HEK293 (cell line): ENCODE measurements at regions not wholly inside any gene's neighbourhood (a gene's known extent, or its start where the extent isn't known, plus 50 kb on each side); places are given as distances from the start of the nearest gene placed in this dataset.

ENCODE experiments used
- CTCF ChIA-PET: fragments of 350-600 bp; formaldehyde crosslinking; extraction: SDS; loops from one replicate; lab custom pipeline; 2021; ENCODE audit warnings: antibody characterized with exemption; lab: Yijun Ruan, JAX
- POLR2A ChIA-PET: fragments of 300-600 bp; formaldehyde crosslinking; extraction: SDS; loops from one replicate; lab custom pipeline; 2020; ENCODE audit warnings: antibody characterized with exemption, inconsistent platforms; lab: Yijun Ruan, JAX
- H3K27ac ChIP-seq: fragments of 200-500 bp; sonication (Bioruptor generic); 2 replicates; pipeline ENCODE4 v1.5.1; 2014; ENCODE audit warnings: low read depth, low read length, control low read depth, inconsistent platforms; ENCODE audit errors: extremely low read depth
- H3K36me3 ChIP-seq, 2 experiments: fragments of 200-500 bp in 1 of 2; sonication (Bioruptor generic) in 1 of 2; 1 replicate in 1 of 2; 2 replicates in 1 of 2; pipeline ENCODE4 v1.5.1; 2014 to 2017; ENCODE audit warnings: inconsistent platforms in 2 of 2, low read length in 2 of 2; ENCODE audit not compliant: control insufficient read depth in 2 of 2, insufficient read depth in 1 of 2
- H3K4me1 ChIP-seq: fragments of 200-500 bp; sonication (Bioruptor generic); 2 replicates; pipeline ENCODE4 v1.5.1; 2014; ENCODE audit warnings: mild to moderate bottlenecking, low read length, inconsistent platforms; ENCODE audit not compliant: control insufficient read depth, insufficient read depth
- H3K4me3 ChIP-seq: 2 replicates; pipeline ENCODE4 v1.5.1; 2011; ENCODE audit warnings: low read depth, mild to moderate bottlenecking, control low read depth, low read length, moderate library complexity
- H3K9me3 ChIP-seq: fragments of 200-500 bp; sonication (Bioruptor generic); 2 replicates; pipeline ENCODE4 v1.5.1; 2014; ENCODE audit warnings: low read depth, low read length, inconsistent platforms; ENCODE audit not compliant: control insufficient read depth, insufficient read depth
- EGR2 ChIP-seq: fragments of 450-650 bp; formaldehyde crosslinking; IDR thresholded peaks from 2 replicates; pipeline ENCODE4 v1.5.1; 2016; ENCODE audit warnings: low read depth, missing biosample characterization, missing genetic modification characterization
- FEZF1 ChIP-seq: fragments of 450-650 bp; formaldehyde crosslinking; IDR thresholded peaks from 2 replicates; pipeline ENCODE4 v1.5.1; 2016; ENCODE audit warnings: missing biosample characterization, missing genetic modification characterization
- YY2 ChIP-seq: fragments of 450-650 bp; formaldehyde crosslinking; IDR thresholded peaks from 2 replicates; pipeline ENCODE4 v1.5.1; 2016; ENCODE audit warnings: missing biosample characterization, missing genetic modification characterization
- ZBTB7A ChIP-seq: fragments of 450-650 bp; formaldehyde crosslinking; IDR thresholded peaks from 2 replicates; pipeline ENCODE4 v1.5.1; 2016; ENCODE audit warnings: low read depth, missing biosample characterization, missing genetic modification characterization
- ZNF146 ChIP-seq: fragments of 450-650 bp; formaldehyde crosslinking; IDR thresholded peaks from 2 replicates; pipeline ENCODE4 v1.5.1; 2016; ENCODE audit warnings: missing biosample characterization, missing genetic modification characterization
- ZNF394 ChIP-seq: fragments of 450-650 bp; formaldehyde crosslinking; IDR thresholded peaks from 2 replicates; pipeline ENCODE4 v1.5.1; 2016; ENCODE audit warnings: missing biosample characterization, missing genetic modification characterization, mild to moderate bottlenecking, moderate library complexity, borderline replicate concordance
- ZNF501 ChIP-seq: fragments of 450-650 bp; formaldehyde crosslinking; IDR thresholded peaks from 2 replicates; pipeline ENCODE4 v1.5.1; 2016; ENCODE audit warnings: missing biosample characterization, missing genetic modification characterization
- ZNF558 ChIP-seq: fragments of 450-650 bp; formaldehyde crosslinking; IDR thresholded peaks from 2 replicates; pipeline ENCODE4 v1.5.1; 2016; ENCODE audit warnings: missing biosample characterization, missing genetic modification characterization
- ZNF623 ChIP-seq: fragments of 450-650 bp; formaldehyde crosslinking; IDR thresholded peaks from 2 replicates; pipeline ENCODE4 v1.5.1; 2016; ENCODE audit warnings: missing biosample characterization, missing genetic modification characterization
- ZNF76 ChIP-seq: fragments of 450-650 bp; formaldehyde crosslinking; IDR thresholded peaks from 2 replicates; pipeline ENCODE4; 2016; ENCODE audit warnings: low read depth, missing biosample characterization, missing genetic modification characterization, borderline replicate concordance
- ZNF792 ChIP-seq: fragments of 450-650 bp; formaldehyde crosslinking; IDR thresholded peaks from 2 replicates; pipeline ENCODE4 v1.5.1; 2016; ENCODE audit warnings: missing biosample characterization, missing genetic modification characterization
- ZXDB ChIP-seq: fragments of 450-650 bp; formaldehyde crosslinking; IDR thresholded peaks from 2 replicates; pipeline ENCODE4 v1.5.1; 2016; ENCODE audit warnings: missing biosample characterization, missing genetic modification characterization
- TF ChIP-seq, protein P1 (sequence below): fragments of 450-650 bp; formaldehyde crosslinking; IDR thresholded peaks from 2 replicates; pipeline ENCODE4 v1.5.1; 2016; ENCODE audit warnings: missing biosample characterization, missing genetic modification characterization
- TF ChIP-seq, protein P2 (sequence below): IDR thresholded peaks from 2 replicates; pipeline ENCODE4 v1.6.1; 2011; ENCODE audit warnings: mild to moderate bottlenecking, low read depth, low read length, borderline replicate concordance
- TF ChIP-seq, protein P3 (sequence below): fragments of 450-650 bp; formaldehyde crosslinking; IDR thresholded peaks from 2 replicates; pipeline ENCODE4 v1.5.1; 2016; ENCODE audit warnings: missing biosample characterization, missing genetic modification characterization, borderline replicate concordance
- TF ChIP-seq, protein P4 (sequence below): fragments of 450-650 bp; formaldehyde crosslinking; conservative IDR thresholded peaks from 2 replicates; pipeline ENCODE4 v1.5.1; 2016; ENCODE audit warnings: low read depth, missing biosample characterization, missing genetic modification characterization
- TF ChIP-seq, protein P5 (sequence below): fragments of 450-650 bp; formaldehyde crosslinking; IDR thresholded peaks from 2 replicates; pipeline ENCODE4 v1.5.1; 2016; ENCODE audit warnings: missing biosample characterization, missing genetic modification characterization
- TF ChIP-seq, protein P6 (sequence below): fragments of 450-650 bp; IDR thresholded peaks from 2 replicates; pipeline ENCODE4 v1.5.1; 2018; ENCODE audit warnings: missing biosample characterization, mild to moderate bottlenecking, missing genetic modification characterization
- TF ChIP-seq, protein P7 (sequence below): fragments of 450-650 bp; formaldehyde crosslinking; IDR thresholded peaks from 2 replicates; pipeline ENCODE4 v1.5.1; 2017; ENCODE audit warnings: missing biosample characterization, missing genetic modification characterization

DNA sequence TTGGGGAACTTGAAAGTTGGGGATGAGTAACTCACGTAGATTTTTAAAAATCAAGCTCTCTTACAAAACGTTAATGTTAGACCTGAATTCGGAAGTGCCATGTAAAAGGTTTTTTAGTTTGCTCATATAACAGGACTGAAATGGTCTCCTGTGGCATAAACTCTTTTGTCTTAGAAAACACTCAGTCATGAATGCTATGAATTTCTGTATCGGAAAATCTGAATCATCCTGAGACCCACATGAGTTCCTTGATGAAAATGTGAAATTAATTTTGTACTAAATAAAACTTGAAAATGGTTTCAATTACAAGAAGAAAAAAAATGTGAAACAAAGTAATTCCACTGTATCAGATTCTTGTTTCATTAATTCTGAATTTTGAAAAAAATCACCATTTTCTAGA, 134.8 kb upstream of the BMPER start:
- CTCF ChIA-PET: interaction anchor here (2.2 kb wide), 1 partner anchor 13 kb away, joined by 6 read pairs; no protein-coding TSS in a partner anchor
- no peaks in the 10 kb centered on the region for H3K9me3 ChIP-seq
- H3K27ac ChIP-seq: no peak overlapping the region
- H3K36me3 ChIP-seq: no peaks in the 10 kb centered on the region
- POLR2A ChIA-PET: no interaction called here
- no peak overlapping the region for H3K4me3 ChIP-seq
- H3K4me1 ChIP-seq: peaks cover 9% of the 10 kb centered on the region
- TF ChIP-seq, protein P1, sequence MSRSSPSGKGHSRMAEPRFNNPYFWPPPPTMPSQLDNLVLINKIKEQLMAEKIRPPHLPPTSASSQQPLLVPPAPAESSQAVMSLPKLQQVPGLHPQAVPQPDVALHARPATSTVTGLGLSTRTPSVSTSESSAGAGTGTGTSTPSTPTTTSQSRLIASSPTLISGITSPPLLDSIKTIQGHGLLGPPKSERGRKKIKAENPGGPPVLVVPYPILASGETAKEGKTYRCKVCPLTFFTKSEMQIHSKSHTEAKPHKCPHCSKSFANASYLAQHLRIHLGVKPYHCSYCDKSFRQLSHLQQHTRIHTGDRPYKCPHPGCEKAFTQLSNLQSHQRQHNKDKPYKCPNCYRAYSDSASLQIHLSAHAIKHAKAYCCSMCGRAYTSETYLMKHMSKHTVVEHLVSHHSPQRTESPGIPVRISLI (tag by site-specific recombination): no peak
- TF ChIP-seq, protein P2, sequence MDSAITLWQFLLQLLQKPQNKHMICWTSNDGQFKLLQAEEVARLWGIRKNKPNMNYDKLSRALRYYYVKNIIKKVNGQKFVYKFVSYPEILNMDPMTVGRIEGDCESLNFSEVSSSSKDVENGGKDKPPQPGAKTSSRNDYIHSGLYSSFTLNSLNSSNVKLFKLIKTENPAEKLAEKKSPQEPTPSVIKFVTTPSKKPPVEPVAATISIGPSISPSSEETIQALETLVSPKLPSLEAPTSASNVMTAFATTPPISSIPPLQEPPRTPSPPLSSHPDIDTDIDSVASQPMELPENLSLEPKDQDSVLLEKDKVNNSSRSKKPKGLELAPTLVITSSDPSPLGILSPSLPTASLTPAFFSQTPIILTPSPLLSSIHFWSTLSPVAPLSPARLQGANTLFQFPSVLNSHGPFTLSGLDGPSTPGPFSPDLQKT: no peak
- no peak for TF ChIP-seq ZNF558 (tag by site-specific recombination)
- TF ChIP-seq, protein P3, sequence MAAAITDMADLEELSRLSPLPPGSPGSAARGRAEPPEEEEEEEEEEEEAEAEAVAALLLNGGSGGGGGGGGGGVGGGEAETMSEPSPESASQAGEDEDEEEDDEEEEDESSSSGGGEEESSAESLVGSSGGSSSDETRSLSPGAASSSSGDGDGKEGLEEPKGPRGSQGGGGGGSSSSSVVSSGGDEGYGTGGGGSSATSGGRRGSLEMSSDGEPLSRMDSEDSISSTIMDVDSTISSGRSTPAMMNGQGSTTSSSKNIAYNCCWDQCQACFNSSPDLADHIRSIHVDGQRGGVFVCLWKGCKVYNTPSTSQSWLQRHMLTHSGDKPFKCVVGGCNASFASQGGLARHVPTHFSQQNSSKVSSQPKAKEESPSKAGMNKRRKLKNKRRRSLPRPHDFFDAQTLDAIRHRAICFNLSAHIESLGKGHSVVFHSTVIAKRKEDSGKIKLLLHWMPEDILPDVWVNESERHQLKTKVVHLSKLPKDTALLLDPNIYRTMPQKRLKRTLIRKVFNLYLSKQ (tag by site-specific recombination): no peak
- TF ChIP-seq, protein P4, sequence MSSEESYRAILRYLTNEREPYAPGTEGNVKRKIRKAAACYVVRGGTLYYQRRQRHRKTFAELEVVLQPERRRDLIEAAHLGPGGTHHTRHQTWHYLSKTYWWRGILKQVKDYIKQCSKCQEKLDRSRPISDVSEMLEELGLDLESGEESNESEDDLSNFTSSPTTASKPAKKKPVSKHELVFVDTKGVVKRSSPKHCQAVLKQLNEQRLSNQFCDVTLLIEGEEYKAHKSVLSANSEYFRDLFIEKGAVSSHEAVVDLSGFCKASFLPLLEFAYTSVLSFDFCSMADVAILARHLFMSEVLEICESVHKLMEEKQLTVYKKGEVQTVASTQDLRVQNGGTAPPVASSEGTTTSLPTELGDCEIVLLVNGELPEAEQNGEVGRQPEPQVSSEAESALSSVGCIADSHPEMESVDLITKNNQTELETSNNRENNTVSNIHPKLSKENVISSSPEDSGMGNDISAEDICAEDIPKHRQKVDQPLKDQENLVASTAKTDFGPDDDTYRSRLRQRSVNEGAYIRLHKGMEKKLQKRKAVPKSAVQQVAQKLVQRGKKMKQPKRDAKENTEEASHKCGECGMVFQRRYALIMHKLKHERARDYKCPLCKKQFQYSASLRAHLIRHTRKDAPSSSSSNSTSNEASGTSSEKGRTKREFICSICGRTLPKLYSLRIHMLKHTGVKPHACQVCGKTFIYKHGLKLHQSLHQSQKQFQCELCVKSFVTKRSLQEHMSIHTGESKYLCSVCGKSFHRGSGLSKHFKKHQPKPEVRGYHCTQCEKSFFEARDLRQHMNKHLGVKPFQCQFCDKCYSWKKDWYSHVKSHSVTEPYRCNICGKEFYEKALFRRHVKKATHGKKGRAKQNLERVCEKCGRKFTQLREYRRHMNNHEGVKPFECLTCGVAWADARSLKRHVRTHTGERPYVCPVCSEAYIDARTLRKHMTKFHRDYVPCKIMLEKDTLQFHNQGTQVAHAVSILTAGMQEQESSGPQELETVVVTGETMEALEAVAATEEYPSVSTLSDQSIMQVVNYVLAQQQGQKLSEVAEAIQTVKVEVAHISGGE (tag by site-specific recombination): no peak
- TF ChIP-seq FEZF1 (tag by site-specific recombination): no peak
- TF ChIP-seq, protein P5, sequence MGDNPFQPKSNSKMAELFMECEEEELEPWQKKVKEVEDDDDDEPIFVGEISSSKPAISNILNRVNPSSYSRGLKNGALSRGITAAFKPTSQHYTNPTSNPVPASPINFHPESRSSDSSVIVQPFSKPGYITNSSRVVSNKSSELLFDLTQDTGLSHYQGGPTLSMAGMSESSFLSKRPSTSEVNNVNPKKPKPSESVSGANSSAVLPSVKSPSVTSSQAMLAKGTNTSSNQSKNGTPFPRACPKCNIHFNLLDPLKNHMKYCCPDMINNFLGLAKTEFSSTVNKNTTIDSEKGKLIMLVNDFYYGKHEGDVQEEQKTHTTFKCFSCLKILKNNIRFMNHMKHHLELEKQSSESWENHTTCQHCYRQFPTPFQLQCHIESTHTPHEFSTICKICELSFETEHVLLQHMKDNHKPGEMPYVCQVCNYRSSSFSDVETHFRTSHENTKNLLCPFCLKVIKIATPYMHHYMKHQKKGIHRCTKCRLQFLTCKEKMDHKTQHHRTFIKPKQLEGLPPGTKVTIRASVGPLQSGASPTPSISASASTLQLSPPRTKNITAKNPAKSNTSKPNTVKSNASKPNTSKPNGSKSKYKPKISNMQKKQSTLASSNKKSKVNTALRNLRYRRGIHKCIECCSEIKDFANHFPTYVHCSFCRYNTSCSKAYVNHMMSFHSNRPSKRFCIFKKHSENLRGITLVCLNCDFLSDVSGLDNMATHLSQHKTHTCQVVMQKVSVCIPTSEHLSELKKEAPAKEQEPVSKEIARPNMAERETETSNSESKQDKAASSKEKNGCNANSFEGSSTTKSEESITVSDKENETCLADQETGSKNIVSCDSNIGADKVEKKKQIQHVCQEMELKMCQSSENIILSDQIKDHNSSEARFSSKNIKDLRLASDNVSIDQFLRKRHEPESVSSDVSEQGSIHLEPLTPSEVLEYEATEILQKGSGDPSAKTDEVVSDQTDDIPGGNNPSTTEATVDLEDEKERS (tag by site-specific recombination): no peak
- no peak for TF ChIP-seq EGR2 (tag by site-specific recombination)
- no peak for TF ChIP-seq ZNF76
- TF ChIP-seq, protein P6, sequence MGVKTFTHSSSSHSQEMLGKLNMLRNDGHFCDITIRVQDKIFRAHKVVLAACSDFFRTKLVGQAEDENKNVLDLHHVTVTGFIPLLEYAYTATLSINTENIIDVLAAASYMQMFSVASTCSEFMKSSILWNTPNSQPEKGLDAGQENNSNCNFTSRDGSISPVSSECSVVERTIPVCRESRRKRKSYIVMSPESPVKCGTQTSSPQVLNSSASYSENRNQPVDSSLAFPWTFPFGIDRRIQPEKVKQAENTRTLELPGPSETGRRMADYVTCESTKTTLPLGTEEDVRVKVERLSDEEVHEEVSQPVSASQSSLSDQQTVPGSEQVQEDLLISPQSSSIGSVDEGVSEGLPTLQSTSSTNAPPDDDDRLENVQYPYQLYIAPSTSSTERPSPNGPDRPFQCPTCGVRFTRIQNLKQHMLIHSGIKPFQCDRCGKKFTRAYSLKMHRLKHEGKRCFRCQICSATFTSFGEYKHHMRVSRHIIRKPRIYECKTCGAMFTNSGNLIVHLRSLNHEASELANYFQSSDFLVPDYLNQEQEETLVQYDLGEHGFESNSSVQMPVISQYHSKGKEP (tag by site-specific recombination): no peak
- no peak for TF ChIP-seq ZNF623
- no peak for TF ChIP-seq ZNF501 (tag by site-specific recombination)
- TF ChIP-seq ZNF394 (tag by site-specific recombination): no peak
- no peak for TF ChIP-seq ZBTB7A (tag by site-specific recombination)
- no peak for TF ChIP-seq ZNF146
- TF ChIP-seq, protein P7, sequence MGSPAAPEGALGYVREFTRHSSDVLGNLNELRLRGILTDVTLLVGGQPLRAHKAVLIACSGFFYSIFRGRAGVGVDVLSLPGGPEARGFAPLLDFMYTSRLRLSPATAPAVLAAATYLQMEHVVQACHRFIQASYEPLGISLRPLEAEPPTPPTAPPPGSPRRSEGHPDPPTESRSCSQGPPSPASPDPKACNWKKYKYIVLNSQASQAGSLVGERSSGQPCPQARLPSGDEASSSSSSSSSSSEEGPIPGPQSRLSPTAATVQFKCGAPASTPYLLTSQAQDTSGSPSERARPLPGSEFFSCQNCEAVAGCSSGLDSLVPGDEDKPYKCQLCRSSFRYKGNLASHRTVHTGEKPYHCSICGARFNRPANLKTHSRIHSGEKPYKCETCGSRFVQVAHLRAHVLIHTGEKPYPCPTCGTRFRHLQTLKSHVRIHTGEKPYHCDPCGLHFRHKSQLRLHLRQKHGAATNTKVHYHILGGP (tag by site-specific recombination): no peak
- no peak for TF ChIP-seq ZNF792 (tag by site-specific recombination)
- TF ChIP-seq YY2 (tag by site-specific recombination): no peak
- no peak for TF ChIP-seq ZXDB (tag by site-specific recombination)
